GM21619 (cell line): ENCODE measurements at regions not wholly inside any gene's neighbourhood (a gene's known extent, or its start where the extent isn't known, plus 50 kb on each side); places are given as distances from the start of the nearest gene placed in this dataset.

Experiments
- ATAC-seq: cut with Tn5 transposase; IDR thresholded peaks from one replicate; pipeline ENCODE4 v1.9.1; 2021; ENCODE audit not compliant: unreplicated experiment

GRCh38 chr2:14358774-14359173, 273.7 kb upstream of the LRATD1 start:
- no peak for ATAC-seq

- peak; percentile 75 for ATAC-seq
These were observed 269.4 kb upstream of the LRATD1 start for GRCh38 chr2:14363137-14363536.

- ATAC-seq, result no peak
These were observed 268.5 kb upstream of the LRATD1 start for GRCh38 chr2:14363976-14364375.

GRCh38 chr2:14364471-14364870, 268.0 kb upstream of the LRATD1 start:
- ATAC-seq, result no peak

- no peak for ATAC-seq
These were observed 247.5 kb upstream of the LRATD1 start for GRCh38 chr2:14385043-14385442.

GRCh38 chr2:14387332-14387731, 245.2 kb upstream of the LRATD1 start:
- ATAC-seq, result no peak

GRCh38 chr2:14388724-14389123, 243.8 kb upstream of the LRATD1 start:
- ATAC-seq, result no peak

- ATAC-seq, result no peak
These were observed 235.9 kb upstream of the LRATD1 start for GRCh38 chr2:14396533-14397083.

- ATAC-seq, result no peak
These were observed 233.9 kb upstream of the LRATD1 start for GRCh38 chr2:14398641-14399040.

GRCh38 chr2:14401873-14402272, 230.6 kb upstream of the LRATD1 start:
- ATAC-seq, result no peak

GRCh38 chr2:14408695-14409094, 223.8 kb upstream of the LRATD1 start:
- no peak for ATAC-seq

- ATAC-seq, result no peak
These were observed 215.0 kb upstream of the LRATD1 start for GRCh38 chr2:14417551-14417950.

- ATAC-seq, result no peak
These were observed 214.4 kb upstream of the LRATD1 start for GRCh38 chr2:14418115-14418514.

- ATAC-seq, result no peak
These were observed 211.7 kb upstream of the LRATD1 start for GRCh38 chr2:14420851-14421250.

- ATAC-seq, result no peak
These were observed 210.1 kb upstream of the LRATD1 start for GRCh38 chr2:14422426-14422825.

GRCh38 chr2:14423145-14423906, 209.2 kb upstream of the LRATD1 start:
- ATAC-seq, result no peak

GRCh38 chr2:14424478-14425390, 207.8 kb upstream of the LRATD1 start:
- peak; percentile 69 for ATAC-seq

- ATAC-seq, result no peak
These were observed 206.6 kb upstream of the LRATD1 start for GRCh38 chr2:14425869-14426268.

GRCh38 chr2:14428056-14428455, 204.5 kb upstream of the LRATD1 start:
- ATAC-seq, result no peak

GRCh38 chr2:14433946-14434495, 198.5 kb upstream of the LRATD1 start:
- ATAC-seq, result no peak

- no peak for ATAC-seq
These were observed 186.8 kb upstream of the LRATD1 start for GRCh38 chr2:14445670-14446069.
